H1 (cell line): ENCODE measurements at regions not wholly inside any gene's neighbourhood (a gene's known extent, or its start where the extent isn't known, plus 50 kb on each side); places are given as distances from the start of the nearest gene placed in this dataset.

Experiments used
- CTCF ChIA-PET: fragments of 300-600 bp; sonication (Branson Sonifier 250); formaldehyde crosslinking; loops from one replicate; lab custom pipeline; 2021; ENCODE audit not compliant: partially characterized antibody; lab: Charles Lee
- POLR2A ChIA-PET: fragments of 300-600 bp; sonication (Branson Sonifier 250); formaldehyde crosslinking; loops from one replicate; lab custom pipeline; 2021; ENCODE audit warnings: inconsistent platforms; ENCODE audit not compliant: partially characterized antibody; lab: Charles Lee
- DNase-seq, 2 experiments: peaks; one replicate each; pipeline versions ENCODE4 v3.0.0 to v3.0.0-alpha.2; 2010 to 2022; ENCODE audit warnings: low spot score in 2 of 2, low read depth in 1 of 2, mixed read lengths in 1 of 2
- FAIRE-seq: peaks from 2 replicates; lab custom pipeline; 2011; peaks lifted over from hg19 to GRCh38; lab: Jason Lieb, UNC
- H2AFZ ChIP-seq: 2 replicates; pipeline ENCODE4 v1.8.1; 2012; ENCODE audit warnings: low read length, inconsistent platforms
- H2AK5ac ChIP-seq: 2 replicates; pipeline ENCODE4 v1.6.1; 2013; ENCODE audit warnings: low read depth, low read length
- H2BK120ac ChIP-seq: replicated peaks from 2 replicates; pipeline ENCODE3; 2013; ENCODE audit warnings: low read depth, low read length, inconsistent platforms
- H2BK12ac ChIP-seq: 2 replicates; pipeline ENCODE4 v1.6.1; 2013; ENCODE audit warnings: low read depth, low read length
- H2BK15ac ChIP-seq: 2 replicates; pipeline ENCODE4 v1.6.1; 2013; ENCODE audit warnings: low read length
- H2BK20ac ChIP-seq: 2 replicates; pipeline ENCODE4 v1.6.1; 2013; ENCODE audit warnings: low read length
- H2BK5ac ChIP-seq: 2 replicates; pipeline ENCODE4 v1.6.1; 2013; ENCODE audit warnings: low read depth, low read length
- H3K14ac ChIP-seq: 2 replicates; pipeline ENCODE4 v1.6.1; 2013; ENCODE audit warnings: inconsistent platforms; ENCODE audit not compliant: insufficient read length
- H3K18ac ChIP-seq: 2 replicates; pipeline ENCODE4 v1.6.1; 2013; ENCODE audit warnings: low read length; ENCODE audit errors: extremely low read depth
- H3K23ac ChIP-seq: 2 replicates; pipeline ENCODE4 v1.6.1; 2013; ENCODE audit warnings: inconsistent platforms; ENCODE audit not compliant: insufficient read length
- H3K23me2 ChIP-seq: 2 replicates; pipeline ENCODE4 v1.6.1; 2013; ENCODE audit warnings: low read depth, low read length
- H3K27ac ChIP-seq: 2 replicates; pipeline ENCODE4 v1.6.1; 2011; ENCODE audit warnings: low read depth, low read length, inconsistent platforms
- H3K27me3 ChIP-seq, 4 experiments: replicated peaks in 1 of 4; 1 replicate in 1 of 4; 2 replicates in 3 of 4; pipeline versions ENCODE4 v1.6.1 to v1.8.1; 2011 to 2013; ENCODE audit warnings: low read length in 3 of 4, mild to moderate bottlenecking in 3 of 4, inconsistent platforms in 2 of 4, mixed read lengths in 2 of 4, moderate library complexity in 1 of 4; ENCODE audit not compliant: control insufficient read depth in 3 of 4, insufficient read depth in 3 of 4; ENCODE audit errors: extremely low read depth in 1 of 4
- H3K36me3 ChIP-seq, 4 experiments: 2 replicates each; pipeline versions ENCODE4 v1.6.1 to v1.8.1; 2011 to 2013; ENCODE audit warnings: mild to moderate bottlenecking in 4 of 4, low read length in 3 of 4, moderate library complexity in 2 of 4, control low read depth in 1 of 4, inconsistent platforms in 1 of 4; ENCODE audit not compliant: insufficient read depth in 4 of 4, control insufficient read depth in 2 of 4
- H3K4ac ChIP-seq: replicated peaks from 2 replicates; pipeline ENCODE3; 2013; ENCODE audit warnings: low read length, low read depth, mixed read lengths, inconsistent platforms; ENCODE audit not compliant: insufficient read length
- H3K4me1 ChIP-seq, 4 experiments: replicated peaks in 1 of 4; 1 replicate in 1 of 4; 2 replicates in 3 of 4; pipeline versions ENCODE4 v1.6.1 to v1.8.1; 2011 to 2013; ENCODE audit warnings: low read length in 3 of 4, inconsistent platforms in 2 of 4, mixed read lengths in 1 of 4; ENCODE audit not compliant: insufficient read depth in 4 of 4, control insufficient read depth in 3 of 4
- H3K4me2 ChIP-seq, 2 experiments: 2 replicates each; pipeline versions ENCODE4 v1.6.1 to v1.8.1; 2011 to 2013; ENCODE audit warnings: low read depth in 2 of 2, low read length in 2 of 2, control low read depth in 1 of 2, inconsistent platforms in 1 of 2, mild to moderate bottlenecking in 1 of 2; ENCODE audit not compliant: insufficient read depth in 1 of 2
- H3K4me3 ChIP-seq, 4 experiments: fragments of 200-600, 300-600 bp in 1 of 4; sonication (generic), shearing (Covaris generic), sonication (Bioruptor Twin) in 1 of 4; 2 replicates each; pipeline versions ENCODE4 v1.5.1 to v1.8.1; 2011 to 2016; ENCODE audit warnings: low read length in 4 of 4, low read depth in 3 of 4, control low read depth in 2 of 4, inconsistent platforms in 2 of 4, mild to moderate bottlenecking in 2 of 4, mixed read lengths in 1 of 4, moderate library complexity in 1 of 4; ENCODE audit not compliant: insufficient read depth in 2 of 4; ENCODE audit errors: extremely low read depth in 1 of 4
- H3K56ac ChIP-seq: replicated peaks from 2 replicates; pipeline ENCODE3; 2013; ENCODE audit warnings: low read depth, mild to moderate bottlenecking, mixed read lengths, low read length, inconsistent platforms; ENCODE audit not compliant: insufficient read length
- H3K79me1 ChIP-seq: 2 replicates; pipeline ENCODE4 v1.6.1; 2013; ENCODE audit warnings: low read depth, low read length, control low read depth
- H3K79me2 ChIP-seq, 2 experiments: 2 replicates each; pipeline versions ENCODE4 v1.6.1 to v1.8.1; 2012 to 2013; ENCODE audit warnings: low read length in 2 of 2, mild to moderate bottlenecking in 2 of 2, inconsistent platforms in 1 of 2; ENCODE audit not compliant: insufficient read depth in 2 of 2, control insufficient read depth in 1 of 2
- H3K9ac ChIP-seq, 4 experiments: replicated peaks in 1 of 4; 1 replicate in 1 of 4; 2 replicates in 3 of 4; pipeline versions ENCODE4 v1.6.1 to v1.8.1; 2011 to 2013; ENCODE audit warnings: low read depth in 3 of 4, low read length in 3 of 4, control low read depth in 2 of 4, mild to moderate bottlenecking in 2 of 4, moderate library complexity in 2 of 4, inconsistent platforms in 1 of 4; ENCODE audit errors: extremely low read depth in 1 of 4
- H3K9me3 ChIP-seq, 2 experiments: 2 replicates each; pipeline versions ENCODE4 v1.6.1 to v1.8.1; 2012 to 2013; ENCODE audit warnings: mild to moderate bottlenecking in 2 of 2, moderate library complexity in 2 of 2, control low read depth in 1 of 2, inconsistent platforms in 1 of 2, low read depth in 1 of 2, low read length in 1 of 2, mixed read lengths in 1 of 2; ENCODE audit not compliant: insufficient read depth in 2 of 2
- H4K20me1 ChIP-seq, 2 experiments: replicated peaks in 1 of 2; 2 replicates each; pipeline versions ENCODE3 to v1.8.1; 2011 to 2013; ENCODE audit warnings: inconsistent platforms in 2 of 2, low read length in 2 of 2, mild to moderate bottlenecking in 1 of 2; ENCODE audit not compliant: insufficient read depth in 2 of 2, control insufficient read depth in 1 of 2
- H4K5ac ChIP-seq: 2 replicates; pipeline ENCODE4 v1.6.1; 2013; ENCODE audit warnings: low read length, low read depth, mixed read lengths, inconsistent platforms; ENCODE audit not compliant: insufficient read length
- H4K8ac ChIP-seq: 2 replicates; pipeline ENCODE4 v1.8.0; 2013; ENCODE audit warnings: mild to moderate bottlenecking, moderate library complexity, low read length, inconsistent platforms; ENCODE audit not compliant: insufficient read depth; ENCODE audit errors: extremely low read depth
- H4K91ac ChIP-seq: replicated peaks from 2 replicates; pipeline ENCODE3; 2013; ENCODE audit warnings: low read length, mixed read lengths, inconsistent platforms; ENCODE audit not compliant: insufficient read length
- BACH1 ChIP-seq: IDR thresholded peaks from 2 replicates; pipeline ENCODE4 v1.6.1; 2012; ENCODE audit warnings: low read length, improper control_type of control experiment
- CHD2 ChIP-seq: IDR thresholded peaks from 2 replicates; pipeline ENCODE4 v1.6.1; 2012; ENCODE audit warnings: low read length, improper control_type of control experiment
- EP300 ChIP-seq, 2 experiments: IDR thresholded peaks; 1 replicate in 1 of 2; 2 replicates in 1 of 2; pipeline ENCODE4 v1.6.1; 2011 to 2012; ENCODE audit warnings: low read depth in 2 of 2, low read length in 2 of 2, mild to moderate bottlenecking in 2 of 2, borderline replicate concordance in 1 of 2, inconsistent platforms in 1 of 2, moderate library complexity in 1 of 2
- PHF8 ChIP-seq: fragments of 200-600 bp; sonication (generic); conservative IDR thresholded peaks from 2 replicates; pipeline ENCODE4 v1.7.1; 2012; ENCODE audit warnings: low read depth, mild to moderate bottlenecking, inconsistent platforms, low read length, moderate library complexity
- SP4 ChIP-seq: IDR thresholded peaks from 2 replicates; pipeline ENCODE4 v1.6.1; 2012; ENCODE audit warnings: low read length, inconsistent platforms
- TAF1 ChIP-seq: IDR thresholded peaks from 2 replicates; pipeline ENCODE4 v1.6.1; 2011; ENCODE audit warnings: mild to moderate bottlenecking, low read depth, low read length
- TBP ChIP-seq: IDR thresholded peaks from 2 replicates; pipeline ENCODE4 v1.6.1; 2011; ENCODE audit warnings: low read depth, low read length, improper control_type of control experiment
- TEAD4 ChIP-seq: IDR thresholded peaks from 2 replicates; pipeline ENCODE4 v1.6.1; 2012; ENCODE audit warnings: low read depth, low read length, inconsistent platforms, mixed read lengths
- WGBS, 2 experiments: shearing (Covaris generic) in 1 of 2; methylation state at CpG; one replicate each; pipeline versions ENCODE4 v1.1.6 to v1.1.7; 2013 to 2015; ENCODE audit warnings: low lambda C conversion rate in 2 of 2, mixed read lengths in 2 of 2, inconsistent platforms in 1 of 2, low coverage in 1 of 2, missing lambda C conversion rate in 1 of 2; ENCODE audit not compliant: insufficient replicate concordance in 2 of 2, insufficient coverage in 1 of 2, insufficient read length in 1 of 2; ENCODE audit errors: extremely low coverage in 1 of 2, missing lambda C conversion rate in 1 of 2; 5-methylcytosine and 5-hydroxymethylcytosine counted together

GRCh38 chr4:165606465-165607205, 227.8 kb downstream of the CPE start:
- H3K79me1 ChIP-seq: no peaks in the 10 kb centered on the region
- no peak for FAIRE-seq

More at GRCh38 chr4:165606465-165607205, 227.8 kb downstream of the CPE start:
- no peak overlapping the region for H3K14ac ChIP-seq
- H3K23ac ChIP-seq: no peak overlapping the region
- no peak overlapping the region for H2BK5ac ChIP-seq
- H2BK15ac ChIP-seq: no peak overlapping the region
- no peak overlapping the region for H2AFZ ChIP-seq
- no peaks in the 10 kb centered on the region for H3K9me3 ChIP-seq
- peaks cover 0 to 5% (median 0%) of the 10 kb centered on the region in 4 experiments; a peak in 2 of 7 replicates for H3K4me1 ChIP-seq
- no peak overlapping the region for H4K8ac ChIP-seq
- H3K4me3 ChIP-seq: no peak overlapping the region
- no peak overlapping the region for H3K56ac ChIP-seq
- H4K20me1 ChIP-seq: no peaks in the 10 kb centered on the region
- H4K91ac ChIP-seq: no peak overlapping the region
- no peak overlapping the region for H2BK12ac ChIP-seq
- H3K9ac ChIP-seq: no peak overlapping the region
- no peak for DNase-seq
- no peak overlapping the region for H3K27ac ChIP-seq
- no peaks in the 10 kb centered on the region for H3K79me2 ChIP-seq
- H3K4ac ChIP-seq: no peak overlapping the region
- H3K23me2 ChIP-seq: no peaks in the 10 kb centered on the region
- no peak overlapping the region for H4K5ac ChIP-seq
- no peak overlapping the region for H3K4me2 ChIP-seq
- H3K18ac ChIP-seq: no peak overlapping the region
- CTCF ChIA-PET: no interaction called here
- no peak overlapping the region for H2AK5ac ChIP-seq
- no peak overlapping the region for H2BK20ac ChIP-seq
- no peaks in the 10 kb centered on the region for H3K27me3 ChIP-seq
- no peak overlapping the region for H2BK120ac ChIP-seq
- TF ChIP-seq EP300 (IDR thresholded peaks at IDR 0.05; ENCODE audit: borderline replicate concordance in 1 of 2, low read depth in 2 of 2, low read length in 2 of 2): no peak
- no peak for TF ChIP-seq TBP
- TF ChIP-seq PHF8: no peak
- no peak for TF ChIP-seq CHD2
- no peak for TF ChIP-seq BACH1
- no peak for TF ChIP-seq TEAD4
- TF ChIP-seq SP4: no peak
- TF ChIP-seq TAF1: no peak
- H3K36me3 ChIP-seq: no peaks in the 10 kb centered on the region
- POLR2A ChIA-PET: no interaction called here
- WGBS, 2 experiments: 85% methylated on average over 2 of the region's 2 CpGs; no CpG with 5 or more reads in 1 of the 2 experiments
